HG03060 (cell line): ENCODE measurements at regions not wholly inside any gene's neighbourhood (a gene's known extent, or its start where the extent isn't known, plus 50 kb on each side); places are given as distances from the start of the nearest gene placed in this dataset.
A peak's percentile ranks its signal among the peaks of the same experiment; 100 is the strongest.
"Not testable (repeated sequence)": the region's sequence is repeated elsewhere in the genome, so short reads cannot be mapped to it uniquely, and the experiment has no call there.

Source experiments
- ATAC-seq: cut with Tn5 transposase; IDR thresholded peaks from one replicate; pipeline ENCODE4 v1.9.1; 2021; ENCODE audit warnings: low read depth, moderate number of reproducible peaks; ENCODE audit not compliant: unreplicated experiment

- not testable (repeated sequence) for ATAC-seq
Observed at GRCh38 chr4:3952443-3953139, 186.4 kb downstream of the ADRA2C start.

GRCh38 chr4:3953140-3953489 is 186.9 kb downstream of the ADRA2C start:
- not testable (repeated sequence) for ATAC-seq

GRCh38 chr4:3954540-3955320 is 188.5 kb downstream of the ADRA2C start:
- peak; percentile 10 for ATAC-seq

GRCh38 chr4:3955321-3956164 is 189.4 kb downstream of the ADRA2C start:
- peak; percentile 95 for ATAC-seq

- not testable (repeated sequence) for ATAC-seq
Observed at GRCh38 chr4:3956165-3956867, 190.1 kb downstream of the ADRA2C start.

GRCh38 chr4:3961091-3961672 is 195.0 kb downstream of the ADRA2C start:
- not testable (repeated sequence) for ATAC-seq

GRCh38 chr4:3964572-3965278 is 198.5 kb downstream of the ADRA2C start:
- not testable (repeated sequence) for ATAC-seq

GRCh38 chr4:3967204-3967603 is 201.0 kb downstream of the ADRA2C start:
- ATAC-seq: not testable (repeated sequence)

GRCh38 chr4:3972626-3973025 is 206.4 kb downstream of the ADRA2C start:
- not testable (repeated sequence) for ATAC-seq

GRCh38 chr4:3973581-3974200 is 207.5 kb downstream of the ADRA2C start:
- ATAC-seq: not testable (repeated sequence)

GRCh38 chr4:3983518-3984125 is 217.4 kb downstream of the ADRA2C start:
- not testable (repeated sequence) for ATAC-seq

- not testable (repeated sequence) for ATAC-seq
Observed at GRCh38 chr4:3984796-3985195, 218.6 kb downstream of the ADRA2C start.

- not testable (repeated sequence) for ATAC-seq
Observed at GRCh38 chr4:3986412-3986811, 220.2 kb downstream of the ADRA2C start.

GRCh38 chr4:3997386-3997785 is 229.3 kb downstream of the OTOP1 start:
- ATAC-seq: not testable (repeated sequence)

- not testable (repeated sequence) for ATAC-seq
Observed at GRCh38 chr4:4004036-4004435, 222.7 kb downstream of the OTOP1 start.

- ATAC-seq: not testable (repeated sequence)
Observed at GRCh38 chr4:4004702-4005101, 222.0 kb downstream of the OTOP1 start.

- ATAC-seq: not testable (repeated sequence)
Observed at GRCh38 chr4:4006356-4006755, 220.4 kb downstream of the OTOP1 start.

GRCh38 chr4:4019071-4019470 is 207.7 kb downstream of the OTOP1 start:
- ATAC-seq: not testable (repeated sequence)
